Thyroid gland (tissue), 4 donors: ENCODE measurements at regions not wholly inside any gene's neighbourhood (a gene's known extent, or its start where the extent isn't known, plus 50 kb on each side); places are given as distances from the start of the nearest gene placed in this dataset.

Experiments used
- POLR2A ChIP-seq, 2 donors: fragments of 450-650 bp; IDR thresholded peaks; one replicate each; pipeline ENCODE4 v1.6.1; 2017; ENCODE audit warnings: antibody characterized with exemption in 2 of 2, mild to moderate bottlenecking in 2 of 2, moderate library complexity in 1 of 2
- TF ChIP-seq, protein P1 (sequence below), 6 experiments: fragments of 200-600 bp in 3 of 6; fragments of 450-650 bp in 3 of 6; sonication (generic) in 3 of 6; IDR thresholded peaks; one replicate each; pipeline ENCODE4 v1.5.1; 2016 to 2019; ENCODE audit warnings: antibody characterized with exemption in 6 of 6, mild to moderate bottlenecking in 2 of 6, inconsistent platforms in 1 of 6, moderate library complexity in 1 of 6

DNA sequence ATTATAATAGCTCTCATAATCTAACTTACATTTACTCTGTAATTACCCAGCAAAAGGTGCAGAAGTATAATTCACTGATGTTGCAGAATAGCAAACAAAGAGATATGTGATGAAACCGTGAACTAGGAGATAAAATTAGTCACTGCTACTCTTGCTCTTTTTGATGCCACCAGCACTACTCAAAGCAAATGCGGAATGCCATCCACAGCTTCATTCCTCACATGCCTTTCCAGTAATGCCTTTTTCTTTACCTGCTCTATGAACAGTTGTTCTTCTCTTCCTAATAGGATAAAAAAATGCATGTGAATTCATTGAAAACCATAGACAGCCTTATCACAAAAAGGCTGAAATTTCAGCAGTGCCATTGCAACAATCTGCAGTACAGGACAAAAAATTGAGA, 1129.5 kb downstream of the DIAPH3 start:
- TF ChIP-seq, protein P1, sequence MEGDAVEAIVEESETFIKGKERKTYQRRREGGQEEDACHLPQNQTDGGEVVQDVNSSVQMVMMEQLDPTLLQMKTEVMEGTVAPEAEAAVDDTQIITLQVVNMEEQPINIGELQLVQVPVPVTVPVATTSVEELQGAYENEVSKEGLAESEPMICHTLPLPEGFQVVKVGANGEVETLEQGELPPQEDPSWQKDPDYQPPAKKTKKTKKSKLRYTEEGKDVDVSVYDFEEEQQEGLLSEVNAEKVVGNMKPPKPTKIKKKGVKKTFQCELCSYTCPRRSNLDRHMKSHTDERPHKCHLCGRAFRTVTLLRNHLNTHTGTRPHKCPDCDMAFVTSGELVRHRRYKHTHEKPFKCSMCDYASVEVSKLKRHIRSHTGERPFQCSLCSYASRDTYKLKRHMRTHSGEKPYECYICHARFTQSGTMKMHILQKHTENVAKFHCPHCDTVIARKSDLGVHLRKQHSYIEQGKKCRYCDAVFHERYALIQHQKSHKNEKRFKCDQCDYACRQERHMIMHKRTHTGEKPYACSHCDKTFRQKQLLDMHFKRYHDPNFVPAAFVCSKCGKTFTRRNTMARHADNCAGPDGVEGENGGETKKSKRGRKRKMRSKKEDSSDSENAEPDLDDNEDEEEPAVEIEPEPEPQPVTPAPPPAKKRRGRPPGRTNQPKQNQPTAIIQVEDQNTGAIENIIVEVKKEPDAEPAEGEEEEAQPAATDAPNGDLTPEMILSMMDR (IDR thresholded peaks at IDR 0.05), result no peak
- no peak for TF ChIP-seq POLR2A (IDR thresholded peaks at IDR 0.05)
